PFSK-1 (cell line): ENCODE measurements at regions not wholly inside any gene's neighbourhood (a gene's known extent, or its start where the extent isn't known, plus 50 kb on each side); places are given as distances from the start of the nearest gene placed in this dataset.

Source experiments
- FOXP2 ChIP-seq: optimal IDR thresholded peaks from 2 replicates; pipeline ENCODE3; 2011; ENCODE audit warnings: borderline replicate concordance, control low read depth, inconsistent platforms; ENCODE audit not compliant: insufficient read depth; ENCODE audit errors: extremely low read length, extremely low read depth
- POLR2AphosphoS5 ChIP-seq: IDR thresholded peaks from 2 replicates; pipeline ENCODE4 v1.6.1; 2012; ENCODE audit warnings: low read depth, mild to moderate bottlenecking, control low read depth, low read length, moderate library complexity
- REST ChIP-seq, 2 experiments: IDR thresholded peaks; 2 replicates each; pipeline versions ENCODE4 v1.6.1 to v1.8.0; 2011 to 2012; ENCODE audit warnings: low read depth in 2 of 2, low read length in 2 of 2, control low read depth in 1 of 2, inconsistent platforms in 1 of 2, mild to moderate bottlenecking in 1 of 2, moderate library complexity in 1 of 2; ENCODE audit not compliant: insufficient read depth in 1 of 2
- SIN3A ChIP-seq: IDR thresholded peaks from 2 replicates; pipeline ENCODE4 v1.6.1; 2012; ENCODE audit warnings: mild to moderate bottlenecking, low read length, moderate library complexity, borderline replicate concordance; ENCODE audit not compliant: insufficient read depth
- TAF1 ChIP-seq: IDR thresholded peaks from 2 replicates; pipeline ENCODE4 v1.6.1; 2012; ENCODE audit warnings: low read length, control low read depth, borderline replicate concordance; ENCODE audit not compliant: insufficient read depth

GRCh38 chr3:64766440-64766839 is 78.6 kb upstream of the ADAMTS9 start:
- no peak for TF ChIP-seq POLR2AphosphoS5
- no peak for TF ChIP-seq REST (IDR thresholded peaks at IDR 0.05; ENCODE audit: insufficient read depth in 1 of 2, low read depth in 2 of 2, low read length in 2 of 2)
- TF ChIP-seq SIN3A: no peak
- TF ChIP-seq FOXP2: no peak
- TF ChIP-seq TAF1: no peak
